ENCODE measurements at regions not wholly inside any gene's neighbourhood (a gene's known extent, or its start where the extent isn't known, plus 50 kb on each side); places are given as distances from the start of the nearest gene placed in this dataset.

- TF ChIP-seq CTCF (IDR thresholded peaks at IDR 0.05) (no peak), POLR2A (IDR thresholded peaks at IDR 0.05) (no peak), EP300 (IDR thresholded peaks at IDR 0.05) (no peak)
Measured at GRCh38 chr20:19901226-19901625, 115.9 kb upstream of the NAA20 start.

All from tibial nerve (tissue), 4 donors.